ENCODE measurements at regions not wholly inside any gene's neighbourhood (a gene's known extent, or its start where the extent isn't known, plus 50 kb on each side); places are given as distances from the start of the nearest gene placed in this dataset.
A peak's percentile ranks its signal among the peaks of the same experiment; 100 is the strongest.

DNA sequence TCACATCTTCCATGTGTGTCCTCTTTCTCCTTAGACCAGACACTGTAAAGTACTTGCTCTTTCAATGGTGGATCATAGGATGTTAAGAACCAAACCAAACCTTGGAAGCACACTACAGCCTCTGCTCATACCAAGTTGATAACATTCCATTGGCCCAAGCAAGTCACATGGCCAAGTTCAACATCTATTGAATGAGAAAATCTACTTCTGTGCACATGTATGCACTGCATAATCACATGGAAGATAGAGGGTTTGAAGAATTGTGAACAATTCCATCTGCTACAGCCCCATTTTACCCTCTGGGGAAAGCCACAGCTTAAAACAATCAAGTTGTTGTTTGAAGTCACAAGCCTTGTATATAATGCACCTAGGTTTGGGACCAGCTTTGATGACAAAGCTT is 68.2 kb downstream of the MFAP3 start:
- TF ChIP-seq, protein P1, sequence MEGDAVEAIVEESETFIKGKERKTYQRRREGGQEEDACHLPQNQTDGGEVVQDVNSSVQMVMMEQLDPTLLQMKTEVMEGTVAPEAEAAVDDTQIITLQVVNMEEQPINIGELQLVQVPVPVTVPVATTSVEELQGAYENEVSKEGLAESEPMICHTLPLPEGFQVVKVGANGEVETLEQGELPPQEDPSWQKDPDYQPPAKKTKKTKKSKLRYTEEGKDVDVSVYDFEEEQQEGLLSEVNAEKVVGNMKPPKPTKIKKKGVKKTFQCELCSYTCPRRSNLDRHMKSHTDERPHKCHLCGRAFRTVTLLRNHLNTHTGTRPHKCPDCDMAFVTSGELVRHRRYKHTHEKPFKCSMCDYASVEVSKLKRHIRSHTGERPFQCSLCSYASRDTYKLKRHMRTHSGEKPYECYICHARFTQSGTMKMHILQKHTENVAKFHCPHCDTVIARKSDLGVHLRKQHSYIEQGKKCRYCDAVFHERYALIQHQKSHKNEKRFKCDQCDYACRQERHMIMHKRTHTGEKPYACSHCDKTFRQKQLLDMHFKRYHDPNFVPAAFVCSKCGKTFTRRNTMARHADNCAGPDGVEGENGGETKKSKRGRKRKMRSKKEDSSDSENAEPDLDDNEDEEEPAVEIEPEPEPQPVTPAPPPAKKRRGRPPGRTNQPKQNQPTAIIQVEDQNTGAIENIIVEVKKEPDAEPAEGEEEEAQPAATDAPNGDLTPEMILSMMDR (IDR thresholded peaks at IDR 0.05; ENCODE audit: insufficient read depth, low read depth, low read length, missing control alignments) = no peak
- no peak for DNase-seq (ENCODE audit: low read depth)
- no peak overlapping the region for H3K4me3 ChIP-seq (ENCODE audit: low read length)

DNA sequence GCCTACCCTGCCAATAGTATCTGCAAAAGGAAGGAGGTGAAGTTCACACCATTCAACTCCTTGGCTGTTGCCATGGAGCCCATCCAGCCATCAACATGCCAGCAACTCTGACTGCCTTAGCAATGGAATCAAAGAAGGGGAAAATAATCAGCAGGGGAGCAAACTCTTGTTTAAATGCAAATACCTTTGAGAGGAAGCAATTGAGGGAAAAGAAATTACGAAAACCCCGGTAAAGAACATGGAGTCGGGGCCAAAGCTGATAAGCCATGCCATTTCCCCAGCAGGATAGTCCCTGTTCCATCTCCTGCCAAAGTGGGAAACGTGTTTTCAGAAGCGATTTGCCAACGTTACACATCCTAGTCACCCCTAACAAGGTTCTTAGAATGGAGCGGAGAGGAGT is 69.0 kb downstream of the MFAP3 start:
- H3K4me3 ChIP-seq (ENCODE audit: low read length) = no peak overlapping the region
- no peak for DNase-seq (ENCODE audit: low read depth)
- TF ChIP-seq, protein P1 (IDR thresholded peaks at IDR 0.05; ENCODE audit: insufficient read depth, low read depth, low read length, missing control alignments) = no peak

- TF ChIP-seq, protein P1 (IDR thresholded peaks at IDR 0.05; ENCODE audit: insufficient read depth, low read depth, low read length, missing control alignments) = no peak
- H3K4me3 ChIP-seq (ENCODE audit: low read length) = no peak overlapping the region
- DNase-seq (ENCODE audit: low read depth) = no peak
These were observed 70.8 kb downstream of the MFAP3 start for GRCh38 chr5:154109416-154110106.

DNA sequence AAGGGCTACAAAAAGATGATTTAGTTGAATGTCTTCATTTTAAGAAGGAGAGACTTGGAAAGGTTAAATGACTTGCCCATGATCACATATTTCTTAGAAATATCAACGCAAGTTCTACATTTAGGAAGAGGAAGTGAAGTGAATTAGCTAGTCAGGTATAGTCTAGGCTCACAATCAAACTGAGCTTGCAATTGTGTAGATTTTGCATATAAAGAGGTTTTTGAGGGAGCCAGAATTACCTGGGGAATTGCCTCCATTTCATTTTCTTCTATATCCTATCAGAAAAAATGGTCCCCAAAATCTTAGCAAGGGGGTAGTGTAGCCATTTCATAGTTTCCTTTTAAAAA is 71.3 kb downstream of the MFAP3 start:
- no peak for DNase-seq (ENCODE audit: low read depth)
- TF ChIP-seq, protein P1 (IDR thresholded peaks at IDR 0.05; ENCODE audit: insufficient read depth, low read depth, low read length, missing control alignments) = no peak

DNA sequence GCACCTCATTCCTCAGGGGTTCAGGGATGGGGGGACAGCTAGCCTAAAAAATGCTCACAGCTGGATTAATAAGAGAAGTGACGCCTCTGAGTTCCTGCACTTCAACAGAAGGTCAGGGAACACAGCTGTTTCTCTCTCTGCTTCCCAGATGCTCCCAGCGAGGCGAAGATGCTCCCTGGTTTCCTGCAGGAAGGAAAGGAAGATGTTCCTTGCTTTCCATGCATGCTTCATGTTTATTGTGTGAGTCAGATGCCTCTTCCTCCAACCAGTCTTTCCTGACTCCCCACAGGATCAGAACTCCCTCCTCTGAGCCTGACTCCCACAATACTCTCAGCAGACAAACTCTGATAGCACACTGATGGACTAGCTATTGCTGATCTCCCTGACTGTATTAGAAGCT is 71.9 kb downstream of the MFAP3 start:
- DNase-seq (ENCODE audit: low read depth) = peak; percentile 48
- TF ChIP-seq, protein P1 (IDR thresholded peaks at IDR 0.05; ENCODE audit: insufficient read depth, low read depth, low read length, missing control alignments) = no peak
- no peak overlapping the region for H3K4me3 ChIP-seq (ENCODE audit: low read length)

More for the DNA sequence above, 71.3 kb downstream of the MFAP3 start:
- H3K4me3 ChIP-seq (ENCODE audit: low read length) = no peak overlapping the region

- H3K4me3 ChIP-seq (ENCODE audit: low read length) = no peak overlapping the region
- no peak for DNase-seq (ENCODE audit: low read depth)
- TF ChIP-seq, protein P1 (IDR thresholded peaks at IDR 0.05; ENCODE audit: insufficient read depth, low read depth, low read length, missing control alignments) = no peak
These were observed 72.4 kb downstream of the MFAP3 start for GRCh38 chr5:154111214-154111613.

GRCh38 chr5:154112255-154112654 is 73.5 kb downstream of the MFAP3 start:
- TF ChIP-seq, protein P1 (IDR thresholded peaks at IDR 0.05; ENCODE audit: insufficient read depth, low read depth, low read length, missing control alignments) = no peak
- no peak for DNase-seq (ENCODE audit: low read depth)
- no peak overlapping the region for H3K4me3 ChIP-seq (ENCODE audit: low read length)

Measured in epithelial cell of esophagus (primary cell).